ENCODE measurements at regions not wholly inside any gene's neighbourhood (a gene's known extent, or its start where the extent isn't known, plus 50 kb on each side); places are given as distances from the start of the nearest gene placed in this dataset.

DNA sequence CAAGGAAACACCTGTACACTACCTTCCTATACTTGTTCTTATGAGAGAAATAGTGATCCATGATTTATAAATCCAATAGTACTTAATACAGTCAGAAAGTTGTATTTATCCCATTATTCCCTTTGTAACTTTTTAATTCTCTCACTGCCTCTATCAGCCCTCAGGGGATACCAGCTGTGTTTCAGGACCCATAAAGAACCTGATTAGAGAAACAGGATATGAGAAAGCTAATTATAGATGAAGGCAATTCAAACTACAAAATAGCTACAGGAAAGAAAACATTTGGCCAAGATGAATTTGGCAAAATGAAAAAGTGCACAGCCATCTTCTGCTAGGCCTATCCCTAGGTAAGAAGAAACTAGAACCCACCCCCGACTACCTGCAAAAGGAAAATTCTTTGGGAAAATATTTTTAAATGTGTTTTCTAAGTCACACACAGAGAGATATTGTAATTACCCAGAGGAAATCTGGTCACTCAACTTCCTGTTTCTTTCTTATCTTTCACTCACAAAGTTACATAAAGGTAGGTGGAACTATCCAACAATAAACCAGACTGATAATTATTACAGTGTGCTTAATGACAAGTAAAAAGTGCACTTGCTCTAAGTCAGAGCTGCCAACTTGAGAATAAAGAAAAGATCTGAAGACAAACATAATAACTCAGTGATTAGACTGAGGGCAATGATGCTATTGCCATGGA lies 836.5 kb upstream of the HTR2C start:
- TF ChIP-seq, protein P1, sequence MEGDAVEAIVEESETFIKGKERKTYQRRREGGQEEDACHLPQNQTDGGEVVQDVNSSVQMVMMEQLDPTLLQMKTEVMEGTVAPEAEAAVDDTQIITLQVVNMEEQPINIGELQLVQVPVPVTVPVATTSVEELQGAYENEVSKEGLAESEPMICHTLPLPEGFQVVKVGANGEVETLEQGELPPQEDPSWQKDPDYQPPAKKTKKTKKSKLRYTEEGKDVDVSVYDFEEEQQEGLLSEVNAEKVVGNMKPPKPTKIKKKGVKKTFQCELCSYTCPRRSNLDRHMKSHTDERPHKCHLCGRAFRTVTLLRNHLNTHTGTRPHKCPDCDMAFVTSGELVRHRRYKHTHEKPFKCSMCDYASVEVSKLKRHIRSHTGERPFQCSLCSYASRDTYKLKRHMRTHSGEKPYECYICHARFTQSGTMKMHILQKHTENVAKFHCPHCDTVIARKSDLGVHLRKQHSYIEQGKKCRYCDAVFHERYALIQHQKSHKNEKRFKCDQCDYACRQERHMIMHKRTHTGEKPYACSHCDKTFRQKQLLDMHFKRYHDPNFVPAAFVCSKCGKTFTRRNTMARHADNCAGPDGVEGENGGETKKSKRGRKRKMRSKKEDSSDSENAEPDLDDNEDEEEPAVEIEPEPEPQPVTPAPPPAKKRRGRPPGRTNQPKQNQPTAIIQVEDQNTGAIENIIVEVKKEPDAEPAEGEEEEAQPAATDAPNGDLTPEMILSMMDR (IDR thresholded peaks at IDR 0.05; ENCODE audit: insufficient read depth, low read length): no peak

DNA sequence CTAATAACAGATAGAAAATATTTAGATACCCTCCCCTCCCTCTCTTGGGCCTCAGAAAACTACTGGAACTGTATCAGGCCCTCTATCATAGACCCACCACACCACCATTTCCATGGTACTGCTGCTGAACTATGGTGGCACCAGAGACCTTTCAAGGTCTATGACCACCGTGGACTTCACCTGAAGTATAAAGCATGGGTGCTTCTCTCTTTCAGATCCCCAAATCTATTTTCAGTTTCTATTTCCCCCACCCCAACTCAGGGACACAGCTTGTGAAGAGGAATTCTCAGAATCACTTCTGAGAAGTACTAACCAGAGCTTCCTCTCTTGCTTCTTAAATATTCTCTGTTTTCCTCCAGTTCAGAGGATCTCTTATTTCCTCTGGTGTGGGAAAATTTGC lies 840.8 kb upstream of the HTR2C start:
- no peak for DNase-seq (ENCODE audit: low read depth)
- no peak overlapping the region for H3K4me3 ChIP-seq (ENCODE audit: low read depth, low read length)
- TF ChIP-seq, protein P1 (IDR thresholded peaks at IDR 0.05; ENCODE audit: insufficient read depth, low read length): no peak

More for the DNA sequence above, 836.5 kb upstream of the HTR2C start:
- no peak overlapping the region for H3K4me3 ChIP-seq (ENCODE audit: low read depth, low read length)
- no peak for DNase-seq (ENCODE audit: low read depth)

DNA sequence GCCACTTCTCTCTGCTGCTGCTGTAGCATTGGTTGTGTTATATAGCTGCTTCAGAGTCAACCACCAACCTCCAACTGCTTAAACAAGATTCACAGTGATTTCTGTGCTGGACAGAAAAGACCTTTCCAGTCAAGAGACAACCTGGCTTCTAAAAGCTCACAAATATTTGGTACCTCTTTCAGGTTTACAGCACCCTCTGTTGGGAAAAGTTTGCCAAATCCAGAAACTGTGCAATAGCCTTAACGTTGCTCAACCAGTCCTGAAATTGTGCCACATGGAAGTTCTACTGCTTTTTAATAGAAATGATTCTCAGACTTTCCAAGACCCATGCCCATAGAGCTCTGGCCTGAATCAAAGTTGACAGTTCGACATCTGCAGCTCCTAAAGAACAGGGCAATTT lies 842.1 kb upstream of the HTR2C start:
- TF ChIP-seq, protein P1 (IDR thresholded peaks at IDR 0.05; ENCODE audit: insufficient read depth, low read length): no peak
- no peak overlapping the region for H3K4me3 ChIP-seq (ENCODE audit: low read depth, low read length)
- DNase-seq (ENCODE audit: low read depth): peak; percentile 7

DNA sequence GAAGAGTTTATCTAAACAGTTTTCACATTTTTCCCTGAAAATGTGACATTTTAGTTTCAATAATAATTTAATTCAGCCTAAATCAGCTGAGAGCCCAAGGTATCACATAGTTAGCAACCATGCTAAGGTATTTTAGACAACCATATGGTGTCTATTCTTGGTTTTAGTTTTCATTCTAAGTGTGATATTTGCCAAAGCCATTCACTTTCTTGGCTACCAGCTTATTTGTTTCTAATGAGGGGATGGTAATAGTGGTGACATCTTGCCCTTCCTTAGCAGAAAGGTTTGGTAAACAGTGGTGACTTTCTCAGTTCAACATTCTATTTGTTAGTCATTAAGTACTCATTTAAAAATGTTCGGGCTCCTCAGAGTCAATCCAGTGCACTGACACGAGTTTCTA lies 854.9 kb upstream of the HTR2C start:
- no peak overlapping the region for H3K4me3 ChIP-seq (ENCODE audit: low read depth, low read length)
- TF ChIP-seq, protein P1 (IDR thresholded peaks at IDR 0.05; ENCODE audit: insufficient read depth, low read length): no peak
- DNase-seq (ENCODE audit: low read depth): no peak

DNA sequence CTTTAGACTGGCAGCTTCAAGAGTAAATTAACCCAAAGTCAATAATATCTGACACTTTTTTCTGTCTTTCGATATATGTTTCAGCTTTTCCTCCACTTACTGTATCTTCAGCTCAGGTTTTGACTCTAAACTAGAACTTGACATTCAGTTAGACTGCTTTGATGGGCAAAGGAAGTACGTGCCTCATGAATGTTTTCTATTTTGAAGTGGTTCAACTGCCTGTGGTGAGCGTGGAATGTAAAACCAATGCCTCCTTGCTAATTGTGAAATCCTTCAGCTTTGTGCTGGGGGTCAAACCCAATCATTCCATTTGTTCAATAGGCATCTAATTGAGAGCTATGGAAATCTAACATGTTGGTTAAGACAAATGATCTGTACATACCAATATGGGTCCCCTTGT lies 857.0 kb upstream of the HTR2C start:
- no peak overlapping the region for H3K4me3 ChIP-seq (ENCODE audit: low read depth, low read length)
- TF ChIP-seq, protein P1 (IDR thresholded peaks at IDR 0.05; ENCODE audit: insufficient read depth, low read length): no peak
- DNase-seq (ENCODE audit: low read depth): no peak

DNA sequence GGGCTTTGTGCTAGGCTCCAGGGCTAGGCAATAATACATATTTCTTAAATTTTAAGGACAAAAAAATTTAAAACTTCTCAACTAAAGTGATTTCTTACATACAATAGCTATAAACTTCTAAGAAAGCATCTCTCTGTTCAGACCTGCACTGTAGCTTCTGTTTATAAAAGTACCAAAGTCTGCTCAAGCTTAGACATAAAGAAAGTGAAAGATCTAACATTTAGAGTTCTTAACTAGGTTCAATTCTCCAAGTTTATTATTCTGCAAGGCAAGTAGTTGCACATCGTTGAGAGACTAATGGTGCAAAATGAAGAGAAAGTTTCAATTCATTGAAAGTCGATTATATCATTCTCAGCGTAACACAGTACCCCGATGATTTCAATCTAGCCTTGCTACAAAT lies 857.4 kb upstream of the HTR2C start:
- TF ChIP-seq, protein P1 (IDR thresholded peaks at IDR 0.05; ENCODE audit: insufficient read depth, low read length): no peak
- DNase-seq (ENCODE audit: low read depth): no peak
- no peak overlapping the region for H3K4me3 ChIP-seq (ENCODE audit: low read depth, low read length)

DNA sequence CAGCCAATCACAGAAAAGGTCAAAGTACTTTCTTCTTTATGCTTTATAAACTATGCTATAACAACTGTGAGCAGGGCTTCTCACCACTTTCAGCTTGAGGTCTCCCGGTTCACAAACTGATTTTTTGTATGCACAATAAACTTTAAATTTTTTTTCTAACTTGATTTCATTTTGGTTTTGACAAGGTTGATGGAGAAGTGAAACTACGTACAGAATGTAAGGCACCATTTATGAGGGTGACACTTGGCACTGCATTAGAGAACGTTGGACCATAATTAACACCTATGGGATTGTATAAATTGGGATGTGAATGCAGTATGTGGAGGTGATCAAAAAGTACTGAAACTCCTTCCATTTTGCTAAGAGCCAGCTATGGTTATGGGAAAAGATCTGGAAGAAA lies 857.9 kb upstream of the HTR2C start:
- H3K4me3 ChIP-seq (ENCODE audit: low read depth, low read length): no peak overlapping the region
- no peak for DNase-seq (ENCODE audit: low read depth)
- TF ChIP-seq, protein P1 (IDR thresholded peaks at IDR 0.05; ENCODE audit: insufficient read depth, low read length): no peak
